OCI-LY3 (cell line): ENCODE measurements at regions not wholly inside any gene's neighbourhood (a gene's known extent, or its start where the extent isn't known, plus 50 kb on each side); places are given as distances from the start of the nearest gene placed in this dataset.

Source experiments
- H2AFZ ChIP-seq: fragments of 200-600, 300-600 bp; shearing (Covaris generic); 2 replicates; pipeline ENCODE4 v1.6.0; 2014; ENCODE audit warnings: antibody characterized with exemption, low read depth, low read length
- H3K27ac ChIP-seq: fragments of 200-600, 300-600 bp; sonication (generic); 2 replicates; pipeline ENCODE4 v1.5.1; 2014; ENCODE audit warnings: mild to moderate bottlenecking, low read length, moderate library complexity, mixed read lengths
- H3K27me3 ChIP-seq: fragments of 200-600, 300-600 bp; sonication (generic); 2 replicates; pipeline ENCODE4 v1.6.1; 2014; ENCODE audit warnings: low read depth, low read length, mixed read lengths
- H3K36me3 ChIP-seq: fragments of 200-600, 300-600 bp; sonication (generic); replicated peaks from 2 replicates; pipeline ENCODE3; 2014; ENCODE audit warnings: low read depth, low read length, mixed read lengths
- H3K4me1 ChIP-seq: fragments of 300-600, 200-600 bp; sonication (generic); 2 replicates; pipeline ENCODE4 v1.6.1; 2014; ENCODE audit warnings: low read length, mixed read lengths
- H3K4me2 ChIP-seq: fragments of 200-600, 300-600 bp; sonication (generic); 2 replicates; pipeline ENCODE4 v1.6.1; 2014; ENCODE audit warnings: low read length, mixed read lengths
- H3K4me3 ChIP-seq: fragments of 300-600, 200-600 bp; sonication (generic); 2 replicates; pipeline ENCODE4 v1.5.1; 2014; ENCODE audit warnings: antibody characterized with exemption, mild to moderate bottlenecking, low read length, moderate library complexity
- H3K79me2 ChIP-seq: fragments of 300-600, 200-600 bp; shearing (Covaris generic); 2 replicates; pipeline ENCODE4 v1.6.1; 2014; ENCODE audit warnings: mild to moderate bottlenecking, low read length, mixed read lengths
- H3K9ac ChIP-seq: fragments of 300-600, 200-600 bp; shearing (Covaris generic); 2 replicates; pipeline ENCODE4 v1.6.0; 2014; ENCODE audit warnings: mild to moderate bottlenecking, low read length, moderate library complexity
- H3K9me3 ChIP-seq: fragments of 200-600, 300-600 bp; shearing (Covaris generic); 2 replicates; pipeline ENCODE4 v1.6.1; 2014; ENCODE audit warnings: low read length, mixed read lengths; ENCODE audit not compliant: insufficient read depth
- H4K20me1 ChIP-seq: fragments of 200-600, 300-600 bp; sonication (generic); 2 replicates; pipeline ENCODE4 v1.6.1; 2016; ENCODE audit warnings: low read length, mixed read lengths; ENCODE audit not compliant: insufficient read depth
- CTCF ChIP-seq: fragments of 200-600, 300-600 bp; sonication (generic); IDR thresholded peaks from 2 replicates; pipeline ENCODE4 v1.5.1; 2014; ENCODE audit warnings: antibody characterized with exemption, low read length, low read depth
- EZH2phosphoT487 ChIP-seq: fragments of 200-600 bp; shearing (Covaris generic); IDR thresholded peaks from 2 replicates; pipeline ENCODE4 v1.6.1; 2018; ENCODE audit warnings: antibody characterized with exemption, mixed run types, low read depth

- no peaks in the 10 kb centered on the region for H3K79me2 ChIP-seq
- H4K20me1 ChIP-seq, result no peaks in the 10 kb centered on the region
- TF ChIP-seq EZH2phosphoT487 (no peak), CTCF (no peak)
- no peak overlapping the region for H3K27ac ChIP-seq
- H3K9ac ChIP-seq, result no peak overlapping the region
- H3K9me3 ChIP-seq, result no peaks in the 10 kb centered on the region
- H3K4me2 ChIP-seq, result no peak overlapping the region
- no peaks in the 10 kb centered on the region for H3K4me1 ChIP-seq
- no peak overlapping the region for H3K4me3 ChIP-seq
- H3K27me3 ChIP-seq, result 0 out of 2 replicates have a peak, but pooled peaks cover 5% of the 10 kb centered on the region
- no peaks in the 10 kb centered on the region for H3K36me3 ChIP-seq
- H2AFZ ChIP-seq, result no peak overlapping the region
Measured at GRCh38 chr3:124274051-124274450, 282.1 kb upstream of the ROPN1 start.

- H4K20me1 ChIP-seq, result no peaks in the 10 kb centered on the region
- H3K9ac ChIP-seq, result no peak overlapping the region
- no peak overlapping the region for H3K4me2 ChIP-seq
- H2AFZ ChIP-seq, result no peak overlapping the region
- no peaks in the 10 kb centered on the region for H3K36me3 ChIP-seq
- H3K79me2 ChIP-seq, result no peaks in the 10 kb centered on the region
- no peak for TF ChIP-seq CTCF
- TF ChIP-seq EZH2phosphoT487, result no peak
- peaks cover 15% of the 10 kb centered on the region; the same call in 1 of the 2 replicates for H3K27me3 ChIP-seq
- no peak overlapping the region for H3K4me3 ChIP-seq
- H3K4me1 ChIP-seq, result no peaks in the 10 kb centered on the region
- no peaks in the 10 kb centered on the region for H3K9me3 ChIP-seq
- no peak overlapping the region for H3K27ac ChIP-seq
Measured at GRCh38 chr3:124275412-124275811, 283.5 kb upstream of the ROPN1 start.

GRCh38 chr3:124276133-124276532, 284.2 kb upstream of the ROPN1 start:
- Histone ChIP-seq H3K36me3 (no peaks in the 10 kb centered on the region), H3K4me3 (no peak overlapping the region), H3K4me1 (no peaks in the 10 kb centered on the region), H3K4me2 (no peak overlapping the region), H3K79me2 (no peaks in the 10 kb centered on the region), H3K9me3 (no peaks in the 10 kb centered on the region), H2AFZ (no peak overlapping the region), H4K20me1 (no peaks in the 10 kb centered on the region), H3K27me3 (peaks cover 18% of the 10 kb centered on the region), H3K9ac (no peak overlapping the region), H3K27ac (no peak overlapping the region)
- TF ChIP-seq EZH2phosphoT487, result no peak

GRCh38 chr3:124276539-124277143, 284.7 kb upstream of the ROPN1 start:
- Histone ChIP-seq H3K4me3 (no peak overlapping the region), H3K27ac (no peak overlapping the region), H3K9ac (no peak overlapping the region), H3K36me3 (no peaks in the 10 kb centered on the region), H3K9me3 (no peaks in the 10 kb centered on the region), H3K79me2 (no peaks in the 10 kb centered on the region), H3K27me3 (peaks cover 23% of the 10 kb centered on the region), H4K20me1 (no peaks in the 10 kb centered on the region), H3K4me1 (no peaks in the 10 kb centered on the region), H3K4me2 (no peak overlapping the region), H2AFZ (no peak overlapping the region)
- TF ChIP-seq EZH2phosphoT487, result no peak
- no peak for TF ChIP-seq CTCF
